HG02610 (cell line): ENCODE measurements at regions not wholly inside any gene's neighbourhood (a gene's known extent, or its start where the extent isn't known, plus 50 kb on each side); places are given as distances from the start of the nearest gene placed in this dataset.
"Not testable (repeated sequence)": the region's sequence is repeated elsewhere in the genome, so short reads cannot be mapped to it uniquely, and the experiment has no call there.

ENCODE experiments used
- ATAC-seq: cut with Tn5 transposase; IDR thresholded peaks from one replicate; pipeline ENCODE4 v1.9.1; 2021; ENCODE audit warnings: mild to moderate bottlenecking, moderate library complexity; ENCODE audit not compliant: unreplicated experiment

DNA sequence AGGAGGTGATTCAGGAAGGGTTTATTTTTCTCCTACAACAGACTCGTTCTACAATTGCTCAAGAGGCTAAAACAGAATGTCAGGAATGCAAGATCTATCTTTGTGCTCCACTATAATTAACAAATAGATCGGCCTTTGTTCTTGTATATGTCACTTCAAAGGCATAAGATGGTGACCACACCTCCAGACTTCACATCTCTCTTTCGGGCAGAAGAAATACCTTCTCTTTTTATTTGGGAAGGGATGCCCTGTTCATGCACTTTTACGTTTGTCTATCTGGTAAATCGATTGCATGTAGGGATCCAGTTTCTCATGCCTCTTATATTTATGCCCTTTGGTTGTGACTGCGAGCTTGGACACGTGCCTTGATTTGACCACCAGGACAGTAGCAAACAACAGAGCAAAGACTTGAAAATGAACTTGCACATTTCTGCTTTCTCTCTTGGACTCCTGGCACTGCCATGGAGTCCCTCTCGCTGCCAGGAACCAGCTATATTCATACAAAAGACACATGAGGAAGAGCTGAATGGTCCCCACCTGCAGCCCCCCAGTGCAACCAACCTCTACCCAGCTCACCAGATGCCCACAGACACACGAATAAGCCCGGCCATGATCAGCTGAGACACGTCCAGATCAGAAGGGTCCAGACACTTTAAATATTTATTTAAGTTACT lies 219.8 kb upstream of the STXBP5 start:
- ATAC-seq: no peak

DNA sequence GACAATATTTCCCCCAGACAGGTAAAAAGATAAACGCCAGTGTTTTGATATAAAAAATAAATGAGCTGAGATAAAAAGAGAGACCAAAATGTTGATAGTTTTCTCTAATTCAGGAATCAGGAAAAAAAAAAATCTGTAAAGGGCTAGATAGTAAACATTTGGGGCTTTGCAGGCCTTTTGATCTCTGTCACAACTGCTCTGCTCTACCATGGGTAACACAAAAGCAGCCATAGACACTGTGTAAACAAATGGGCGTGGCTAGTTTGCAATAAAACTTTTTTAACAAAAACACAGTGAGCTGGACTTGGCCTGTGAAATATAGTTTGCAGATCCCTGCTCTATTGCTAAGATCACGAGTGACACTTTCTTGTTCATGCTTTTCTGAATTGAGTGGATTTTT lies 219.1 kb upstream of the STXBP5 start:
- ATAC-seq: no peak

DNA sequence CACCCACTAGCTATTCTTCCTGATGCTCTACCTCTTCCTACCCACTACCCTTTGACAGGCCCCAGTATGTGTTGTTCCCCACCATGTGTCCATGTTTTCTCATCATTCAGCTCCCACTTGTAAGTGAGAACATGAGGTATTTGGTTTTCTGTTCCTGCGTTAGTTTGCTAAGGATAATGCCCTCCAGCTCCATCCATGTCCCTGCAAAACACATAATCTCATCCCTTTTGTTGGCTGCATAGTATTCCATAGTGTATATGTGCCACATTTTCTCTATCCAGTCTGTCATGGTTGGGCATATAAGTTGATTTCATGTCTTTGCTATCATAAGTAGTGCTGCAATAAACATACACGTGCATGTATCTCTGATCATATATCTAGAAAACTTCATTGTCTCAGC lies 218.3 kb upstream of the STXBP5 start:
- ATAC-seq: no peak

DNA sequence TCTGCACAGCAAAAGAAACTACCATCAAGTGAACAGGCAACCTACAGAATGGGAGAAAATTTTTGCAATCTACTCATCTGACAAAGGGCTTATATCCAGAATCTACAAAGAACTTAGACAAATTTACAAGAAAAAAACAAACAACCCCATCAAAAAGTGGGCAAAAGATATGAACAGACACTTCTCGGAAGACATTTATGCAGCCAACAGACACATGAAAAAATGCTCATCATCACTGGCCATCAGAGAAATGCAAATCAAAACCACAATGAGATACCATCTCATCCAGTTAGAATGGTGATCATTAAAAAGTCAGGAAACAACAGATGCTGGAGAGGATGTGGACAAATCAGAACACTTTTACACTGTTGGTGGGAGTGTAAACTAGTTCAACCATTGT lies 216.3 kb upstream of the STXBP5 start:
- ATAC-seq: not testable (repeated sequence)

DNA sequence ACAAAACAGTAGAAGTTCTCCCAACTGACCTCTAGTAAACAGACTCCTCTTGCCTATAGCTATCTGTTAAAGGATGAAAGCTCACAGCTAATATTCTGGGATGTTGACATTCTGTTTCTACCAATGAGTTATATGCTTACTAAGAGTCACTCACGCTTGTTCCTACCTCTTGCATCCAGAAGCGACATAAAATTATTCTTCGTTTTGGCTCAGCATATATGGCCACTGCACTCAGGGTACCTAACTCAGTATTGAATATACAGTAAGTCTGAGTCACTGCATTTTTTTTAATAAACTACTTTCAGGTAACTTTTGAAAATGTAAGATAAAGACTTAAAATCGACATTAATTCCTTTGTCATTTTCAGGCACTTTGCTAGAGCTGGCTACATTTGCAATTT lies 214.4 kb upstream of the STXBP5 start:
- no peak for ATAC-seq

DNA sequence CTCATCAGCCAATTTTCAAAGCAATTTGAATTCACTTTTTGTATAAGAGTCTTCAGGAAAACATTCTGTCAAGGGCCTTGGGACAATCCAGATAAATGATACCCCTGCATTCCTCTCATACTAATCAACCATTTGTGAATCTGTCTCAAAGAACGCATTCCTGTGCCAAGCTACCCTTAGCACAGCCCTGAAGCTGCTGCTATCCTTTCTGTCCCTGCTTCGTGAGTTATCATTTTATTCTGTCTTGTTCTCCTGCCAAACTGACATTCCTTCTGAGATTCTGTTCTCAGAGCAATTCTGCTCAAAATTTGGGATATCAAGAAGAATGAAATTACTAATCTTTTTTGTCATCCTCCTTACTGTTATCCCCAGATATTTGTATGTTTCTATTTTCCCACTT lies 213.9 kb upstream of the STXBP5 start:
- no peak for ATAC-seq

DNA sequence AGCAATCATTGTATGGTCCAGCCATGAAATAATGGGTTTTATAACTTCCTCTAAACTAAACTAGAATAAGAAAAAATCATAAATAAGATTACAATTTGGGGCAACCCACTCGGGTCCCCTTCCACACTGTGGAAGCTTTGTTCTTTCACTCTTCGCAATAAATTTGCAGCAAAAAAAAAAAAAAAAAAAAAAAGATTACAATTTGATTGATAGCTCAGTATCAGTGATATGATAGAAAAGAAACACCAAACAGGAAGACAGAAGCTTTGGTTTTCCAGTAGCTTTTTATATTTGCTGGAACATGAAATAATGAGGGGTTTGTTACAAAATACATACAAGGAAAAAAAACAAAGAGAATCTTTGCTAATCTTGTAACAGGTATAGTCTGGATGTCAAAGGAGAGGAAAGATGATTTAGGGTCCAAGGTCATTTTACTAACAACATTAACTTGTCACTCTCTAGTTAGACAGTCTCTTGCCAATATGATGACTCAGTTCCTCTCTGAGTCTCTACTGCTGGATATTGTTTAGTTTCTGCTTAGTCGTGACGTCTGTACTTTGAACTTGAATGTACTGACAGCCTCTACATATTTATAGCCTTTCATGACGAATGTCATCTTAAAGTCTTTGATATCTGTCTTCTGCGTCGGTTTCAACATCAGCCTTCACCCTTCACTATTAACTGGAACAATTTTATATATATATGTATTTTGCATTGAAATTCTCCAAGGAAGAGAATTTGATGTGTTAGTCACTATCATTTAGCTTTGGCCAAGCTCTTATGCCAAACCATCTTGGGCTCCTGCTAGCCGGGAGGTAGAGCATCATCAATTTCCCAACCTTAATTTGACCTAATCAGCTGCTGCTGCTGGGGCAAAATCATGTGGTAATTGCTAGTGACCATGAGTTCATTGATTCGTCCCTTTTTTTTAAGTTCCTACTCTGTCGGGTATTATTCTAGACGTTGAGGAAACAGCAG lies 213.1 kb upstream of the STXBP5 start:
- no peak for ATAC-seq

DNA sequence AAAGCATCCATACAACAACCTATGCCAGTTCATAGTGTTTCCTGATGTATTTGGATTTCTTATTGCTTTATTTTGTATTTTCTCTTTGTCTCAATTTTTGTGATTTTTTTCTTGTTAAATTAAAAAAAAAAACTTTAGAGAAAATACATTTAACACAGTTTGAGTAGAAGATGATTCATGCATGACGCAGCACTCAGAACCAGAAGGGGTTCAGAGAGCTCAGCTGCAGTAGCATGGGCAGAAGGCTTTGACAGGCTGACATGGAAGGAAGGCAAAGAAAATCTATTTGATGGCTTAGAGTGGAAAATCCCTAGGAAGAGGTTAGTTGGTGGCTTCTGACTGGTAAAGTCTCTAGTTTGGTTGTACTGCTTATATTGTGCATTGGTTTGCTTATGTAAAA lies 207.2 kb upstream of the STXBP5 start:
- ATAC-seq: no peak

DNA sequence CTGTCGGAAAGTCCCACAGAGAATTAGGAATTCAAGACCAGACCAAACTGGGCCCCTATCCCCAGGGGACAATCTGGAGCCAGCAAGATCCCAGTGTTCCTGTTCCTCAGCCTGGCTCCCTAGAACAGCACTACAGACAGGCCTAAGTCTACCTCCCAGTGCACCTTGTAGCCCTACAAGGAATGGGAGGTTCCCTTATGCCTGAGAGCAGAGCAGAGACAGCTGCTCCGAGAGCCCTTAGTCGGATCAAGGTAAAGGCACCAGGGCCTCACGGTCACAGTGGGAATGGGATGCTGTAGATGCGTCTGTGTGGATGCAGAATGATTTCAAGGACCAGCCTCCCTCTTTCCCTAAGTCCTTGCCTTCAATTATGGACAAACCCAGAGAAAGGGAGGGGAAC lies 204.5 kb upstream of the STXBP5 start:
- no peak for ATAC-seq

DNA sequence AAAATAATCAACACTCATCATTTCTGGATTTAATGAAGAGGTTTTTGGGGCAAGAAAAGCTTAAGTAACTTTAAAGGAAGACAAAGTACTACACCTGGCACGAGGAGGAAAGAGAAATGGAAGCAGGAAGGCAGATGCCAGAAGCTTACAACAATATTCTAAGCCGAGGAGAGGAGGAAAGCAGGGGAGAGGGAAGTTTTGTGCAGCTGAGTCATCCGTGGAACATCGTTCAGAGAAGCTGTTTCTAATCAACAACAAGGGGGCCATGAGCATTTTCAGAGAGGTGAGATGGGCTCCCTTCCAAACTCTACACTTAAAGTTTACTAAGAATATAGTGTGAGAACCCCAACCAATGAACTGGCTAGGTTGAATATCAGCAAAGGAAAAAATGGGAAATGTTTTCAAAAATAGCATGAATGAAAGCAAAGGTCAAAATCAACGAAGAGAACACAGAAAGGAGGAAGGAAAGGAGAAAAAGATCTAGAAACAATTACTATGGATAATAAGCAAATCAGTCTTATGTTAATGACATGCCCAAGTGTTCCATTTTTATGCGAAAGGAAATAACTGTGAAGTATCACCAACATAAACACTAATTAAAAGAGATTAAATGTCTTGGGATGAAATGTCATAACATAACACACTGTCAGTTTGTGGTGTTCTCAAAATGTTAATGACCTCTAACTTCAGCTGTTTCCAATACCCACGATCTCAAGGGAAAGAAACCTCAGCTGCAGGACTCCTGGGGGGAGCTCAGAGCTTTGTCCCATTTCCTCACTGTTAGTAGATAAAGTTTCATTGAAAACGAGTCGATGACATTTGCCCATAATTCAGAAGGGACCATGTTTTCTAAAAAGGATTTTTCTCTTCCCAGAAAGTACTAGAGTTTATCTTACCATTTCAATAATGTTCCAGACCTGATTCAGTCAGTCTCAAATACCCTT lies 203.4 kb upstream of the STXBP5 start:
- ATAC-seq: no peak

DNA sequence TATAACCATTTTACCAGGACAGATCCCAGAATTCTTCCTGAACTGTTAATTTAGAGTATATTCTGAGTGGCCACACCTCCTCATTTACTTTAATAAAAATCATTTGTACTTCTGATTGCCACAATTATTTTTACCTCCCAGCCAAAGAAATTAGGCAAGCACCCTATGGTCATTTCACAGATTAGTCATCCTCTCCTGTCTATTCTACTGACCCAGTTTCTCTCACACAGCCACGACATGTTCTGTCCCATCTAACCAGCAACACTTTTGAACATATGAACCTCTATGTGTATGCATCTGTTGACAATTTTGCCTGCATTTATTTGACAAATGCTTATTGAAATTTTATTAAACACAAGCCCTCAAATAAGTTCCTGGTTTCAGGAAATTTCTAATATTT lies 202.6 kb upstream of the STXBP5 start:
- ATAC-seq: no peak

DNA sequence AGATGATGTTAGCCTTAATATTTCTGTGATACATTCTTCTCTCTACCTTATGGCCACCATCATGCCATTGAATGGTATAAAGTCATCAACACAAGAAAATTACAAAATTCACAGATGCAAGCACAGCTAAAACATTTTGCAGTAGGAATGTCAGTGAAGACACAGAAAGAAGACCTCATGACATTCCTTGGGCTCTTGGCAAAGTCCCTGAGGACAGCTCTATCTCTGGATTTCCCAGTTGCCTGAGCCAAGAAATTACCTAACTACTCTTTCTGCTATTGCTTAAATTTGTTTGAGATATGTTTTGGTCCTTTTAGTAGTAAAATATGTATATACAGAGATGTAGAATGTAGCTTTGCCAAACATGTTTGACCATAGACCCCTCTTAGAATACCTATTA lies 201.0 kb upstream of the STXBP5 start:
- ATAC-seq: no peak

DNA sequence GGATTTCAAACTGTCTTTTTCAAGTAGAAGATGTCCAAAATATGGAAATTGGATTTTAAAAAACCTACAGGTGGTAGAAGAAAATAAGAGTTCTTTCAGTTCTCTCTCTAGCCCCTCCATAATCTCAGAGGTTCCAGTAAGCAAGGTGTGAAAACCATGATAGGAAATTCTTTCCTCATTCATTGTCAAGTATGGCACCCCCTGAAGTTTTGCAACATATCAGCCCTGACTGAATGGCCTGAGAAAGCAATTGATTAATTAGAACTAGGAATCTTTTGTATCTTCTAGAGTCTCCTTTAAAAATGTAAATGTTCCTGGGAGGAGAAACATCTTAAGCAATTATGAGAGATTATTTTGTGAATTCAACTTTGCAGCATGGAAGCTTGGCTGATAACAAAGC lies 198.7 kb upstream of the STXBP5 start:
- ATAC-seq: no peak

DNA sequence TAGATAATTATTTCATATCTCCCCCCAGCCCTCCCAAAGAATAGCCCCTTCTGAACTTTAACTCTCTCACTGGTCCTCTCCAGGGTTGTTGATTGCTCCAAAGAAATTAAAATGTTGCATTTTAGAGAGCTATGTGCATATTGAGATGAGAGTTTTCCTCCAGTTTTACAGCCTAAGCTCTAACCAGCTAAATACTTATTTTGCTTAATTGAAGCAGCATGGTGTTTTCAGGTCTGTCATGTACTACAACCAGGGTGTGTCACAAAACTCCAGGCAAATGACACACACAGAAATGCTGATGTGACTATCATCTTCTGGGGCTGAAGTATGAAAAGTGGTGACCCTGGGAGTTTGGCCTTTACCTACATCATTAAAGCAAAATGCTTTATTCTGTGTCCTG lies 196.8 kb upstream of the STXBP5 start:
- no peak for ATAC-seq

DNA sequence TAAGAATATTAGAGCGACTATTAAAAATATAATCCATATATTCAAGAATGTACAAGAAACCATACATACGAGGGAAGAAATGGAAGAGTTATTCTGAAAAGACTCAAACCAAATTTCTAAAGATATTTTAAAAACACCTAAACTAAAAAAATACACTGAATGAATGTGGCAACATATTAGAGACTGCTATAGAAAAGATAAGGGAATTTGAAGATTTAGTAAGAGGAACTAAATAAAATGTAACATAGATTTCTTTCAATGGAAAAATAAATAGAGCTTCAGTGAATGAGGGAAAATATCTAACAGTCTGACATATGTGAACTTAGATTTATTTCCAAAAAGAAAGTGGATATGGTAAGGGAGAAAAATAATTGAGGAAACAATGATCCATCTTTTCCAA lies 194.9 kb upstream of the STXBP5 start:
- ATAC-seq: no peak

DNA sequence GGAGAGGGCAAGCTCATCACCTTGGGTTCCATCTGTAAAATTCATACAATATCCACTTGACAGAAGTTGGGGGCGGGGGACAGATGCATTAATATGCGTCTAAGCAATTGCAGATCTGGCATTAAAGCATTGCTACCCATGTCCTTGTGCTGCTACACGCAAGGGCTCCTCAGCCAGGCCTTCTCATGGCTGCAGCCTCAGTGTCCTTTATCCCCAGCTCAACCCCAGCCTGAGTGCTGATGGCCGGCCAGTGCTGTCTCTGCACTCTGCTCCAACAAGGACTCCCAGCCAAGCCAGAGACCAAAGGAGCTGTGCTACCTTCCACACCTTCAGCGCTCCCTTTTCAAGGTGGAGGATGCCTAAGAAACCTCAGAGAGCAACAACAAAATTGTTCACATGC lies 188.5 kb upstream of the STXBP5 start:
- ATAC-seq: no peak

DNA sequence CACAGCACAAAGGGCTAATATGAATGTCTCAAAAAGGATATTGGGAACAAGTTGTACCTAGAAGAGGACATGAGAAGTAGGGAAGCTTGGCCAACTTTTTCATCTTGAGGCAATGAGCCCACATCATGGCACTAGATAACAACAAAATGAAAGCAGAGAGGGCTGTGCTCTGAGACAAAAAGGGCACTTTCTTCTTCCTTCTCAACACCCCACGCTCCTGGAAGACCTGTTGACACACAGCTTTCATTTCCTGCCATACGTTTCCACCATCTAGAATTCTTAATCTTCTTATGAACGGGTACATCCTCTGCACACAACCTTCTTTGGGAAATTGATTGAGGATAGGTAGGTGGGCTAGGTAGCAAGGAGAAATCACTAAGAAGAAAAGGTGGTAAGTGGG lies 187.8 kb upstream of the STXBP5 start:
- no peak for ATAC-seq

DNA sequence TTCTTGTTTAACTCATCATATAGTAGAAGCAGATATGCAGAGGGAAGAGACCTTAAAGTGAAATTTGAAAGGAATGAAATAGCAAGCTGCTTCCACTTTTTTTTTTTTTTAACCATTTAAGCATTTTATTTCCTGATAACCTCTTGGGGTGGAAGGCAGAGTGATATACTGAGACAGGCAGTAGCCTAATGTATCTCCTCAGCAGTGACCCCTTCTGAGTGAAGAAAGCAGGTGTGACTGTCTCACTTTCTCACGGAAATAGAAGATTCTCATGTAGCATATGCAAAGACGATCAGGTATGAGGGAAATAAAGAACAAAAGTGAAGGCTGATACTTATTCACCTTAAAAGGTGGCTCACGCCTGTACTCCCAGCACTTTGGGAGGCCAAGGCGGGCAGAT lies 187.1 kb upstream of the STXBP5 start:
- no peak for ATAC-seq

DNA sequence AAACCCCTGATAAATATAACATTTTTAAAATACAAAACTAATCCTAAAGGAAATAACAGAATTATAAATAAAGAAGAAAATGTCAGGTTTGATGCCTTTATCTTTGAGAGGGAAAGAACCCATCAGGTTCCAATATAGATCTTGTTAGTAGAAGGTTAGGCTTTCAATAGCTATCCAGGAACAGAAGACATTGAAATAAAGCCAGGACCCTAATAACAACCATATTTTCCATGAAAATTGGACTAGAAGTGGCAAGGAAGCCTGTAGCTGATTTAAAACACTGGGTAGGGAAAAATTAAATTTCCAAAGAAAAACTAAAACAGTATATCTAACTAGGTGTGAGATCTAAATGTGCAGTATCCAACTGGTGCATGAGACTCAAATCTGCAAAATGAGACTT lies 185.2 kb upstream of the STXBP5 start:
- ATAC-seq: no peak

DNA sequence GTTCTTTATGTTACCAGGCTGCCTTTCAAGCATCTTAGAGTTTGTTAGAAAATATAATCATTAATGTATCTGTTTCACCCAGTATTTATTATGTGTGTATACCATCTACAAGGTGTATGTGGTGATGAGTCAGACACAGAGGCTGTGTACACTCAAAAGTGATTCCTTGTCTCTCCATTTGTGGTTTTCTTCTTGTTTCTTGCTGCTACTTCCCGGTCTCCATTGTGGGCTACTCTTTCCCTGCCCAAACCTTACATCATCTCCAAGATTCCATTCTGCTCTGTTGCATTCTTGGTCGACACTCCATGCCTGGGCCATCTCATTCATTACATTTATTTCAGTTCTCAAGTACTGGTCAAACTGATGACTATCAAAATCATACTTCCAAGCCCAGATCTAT lies 182.2 kb upstream of the STXBP5 start:
- no peak for ATAC-seq

DNA sequence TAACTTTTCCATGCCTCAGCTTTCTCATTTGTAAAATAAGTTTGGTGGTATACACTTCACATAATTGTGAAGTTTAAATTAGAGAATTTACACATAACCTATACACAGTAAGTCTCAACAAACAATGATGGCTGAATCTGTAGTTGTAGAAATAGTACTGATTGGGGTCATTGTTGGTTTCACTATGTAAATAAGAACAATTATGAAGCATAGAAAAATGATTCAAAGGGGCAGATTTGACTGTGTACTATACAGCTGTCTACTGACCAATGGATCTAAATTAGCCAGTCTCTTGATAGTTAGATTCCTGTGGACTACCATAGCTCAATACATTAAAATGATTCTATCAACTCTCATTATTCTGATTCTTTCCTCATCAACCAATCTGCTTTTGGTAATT lies 181.1 kb upstream of the STXBP5 start:
- ATAC-seq: peak; percentile 73
